GM21447 (cell line): ENCODE measurements at regions not wholly inside any gene's neighbourhood (a gene's known extent, or its start where the extent isn't known, plus 50 kb on each side); places are given as distances from the start of the nearest gene placed in this dataset.
"Not testable (repeated sequence)": the region's sequence is repeated elsewhere in the genome, so short reads cannot be mapped to it uniquely, and the experiment has no call there.

Experiments used
- ATAC-seq: cut with Tn5 transposase; IDR thresholded peaks from one replicate; pipeline ENCODE4 v1.9.1; 2021; ENCODE audit not compliant: unreplicated experiment

DNA sequence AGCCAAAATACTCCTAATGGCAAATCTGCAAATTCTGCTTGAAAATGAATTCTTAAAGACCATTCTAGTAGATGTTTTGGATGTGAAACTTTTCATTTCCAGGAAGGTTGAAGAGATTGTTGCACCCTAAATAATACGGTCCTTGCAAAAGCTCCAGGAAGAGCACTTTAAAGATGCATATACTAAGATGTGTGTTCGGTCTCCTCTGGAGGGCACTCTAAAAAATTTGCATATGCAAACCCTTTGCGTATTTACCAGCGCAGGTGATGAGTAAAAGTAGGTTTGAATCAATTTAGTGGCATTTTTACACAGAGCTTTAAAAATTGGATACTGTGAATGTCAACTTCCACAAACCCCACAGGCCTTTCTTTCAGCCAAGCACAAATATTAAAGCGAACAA is 378.1 kb upstream of the SORCS1 start:
- no peak for ATAC-seq

GRCh38 chr10:107542016-107542415 is 377.5 kb upstream of the SORCS1 start:
- no peak for ATAC-seq

GRCh38 chr10:107540981-107541380 is 376.5 kb upstream of the SORCS1 start:
- no peak for ATAC-seq

DNA sequence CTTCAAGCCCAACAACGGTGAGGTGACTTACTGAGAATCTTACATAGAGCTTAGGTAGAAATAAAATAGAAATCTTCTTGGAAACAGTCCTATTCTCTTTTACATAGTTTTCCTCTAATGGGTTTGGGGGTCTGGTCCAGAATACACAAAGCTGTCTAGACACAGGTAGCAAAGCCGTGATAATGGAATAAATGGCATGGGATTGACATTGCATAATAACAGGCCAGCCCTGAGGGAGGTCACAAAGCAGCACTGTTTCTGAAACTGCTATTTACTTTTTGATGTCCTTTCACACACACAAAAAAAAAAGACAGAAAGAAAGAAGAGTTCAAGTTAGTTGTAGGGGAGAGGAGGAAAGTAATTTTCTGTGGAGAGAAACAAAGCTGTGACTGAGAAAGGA is 364.8 kb upstream of the SORCS1 start:
- ATAC-seq: no peak

- no peak for ATAC-seq
Measured at GRCh38 chr10:107520348-107520747, 355.8 kb upstream of the SORCS1 start.

DNA sequence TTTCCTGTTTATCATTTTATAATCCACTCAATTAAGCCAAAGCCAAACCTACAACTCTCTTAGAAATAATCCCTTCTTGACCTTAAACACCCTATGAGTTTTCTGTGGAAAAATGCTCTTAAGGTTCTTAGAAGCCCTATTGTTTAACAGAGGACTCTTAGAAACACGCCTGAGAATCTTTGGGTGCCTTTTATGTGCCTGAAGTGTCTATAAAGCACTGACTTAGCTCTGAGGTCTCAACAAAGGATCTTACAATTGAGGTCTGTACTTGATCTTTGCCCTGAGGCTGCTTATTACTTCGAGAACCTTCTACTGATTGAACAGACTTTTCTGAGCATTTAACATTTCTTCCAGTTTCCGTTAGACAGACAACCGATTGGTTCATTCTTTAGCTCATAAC is 353.3 kb upstream of the SORCS1 start:
- ATAC-seq: no peak

DNA sequence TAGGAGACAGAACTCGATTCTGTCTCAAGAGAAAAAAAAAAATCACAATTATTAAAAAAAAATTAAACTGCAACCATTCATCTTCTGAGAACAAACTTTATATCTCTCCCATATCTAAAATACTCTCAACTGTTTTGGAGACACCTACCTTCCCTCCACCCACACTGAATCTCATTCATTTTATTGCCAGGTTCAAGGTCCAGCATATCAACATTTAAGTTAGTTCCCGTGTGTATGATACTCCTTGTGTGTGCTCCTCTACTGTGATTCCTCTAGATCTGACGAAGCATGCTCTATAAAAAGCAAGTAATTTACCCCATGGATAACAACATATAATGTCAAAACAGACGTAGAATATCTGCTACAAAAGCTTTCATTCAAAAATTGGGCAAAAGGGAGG is 351.8 kb upstream of the SORCS1 start:
- no peak for ATAC-seq

GRCh38 chr10:107504011-107504410 is 339.5 kb upstream of the SORCS1 start:
- ATAC-seq: not testable (repeated sequence)

DNA sequence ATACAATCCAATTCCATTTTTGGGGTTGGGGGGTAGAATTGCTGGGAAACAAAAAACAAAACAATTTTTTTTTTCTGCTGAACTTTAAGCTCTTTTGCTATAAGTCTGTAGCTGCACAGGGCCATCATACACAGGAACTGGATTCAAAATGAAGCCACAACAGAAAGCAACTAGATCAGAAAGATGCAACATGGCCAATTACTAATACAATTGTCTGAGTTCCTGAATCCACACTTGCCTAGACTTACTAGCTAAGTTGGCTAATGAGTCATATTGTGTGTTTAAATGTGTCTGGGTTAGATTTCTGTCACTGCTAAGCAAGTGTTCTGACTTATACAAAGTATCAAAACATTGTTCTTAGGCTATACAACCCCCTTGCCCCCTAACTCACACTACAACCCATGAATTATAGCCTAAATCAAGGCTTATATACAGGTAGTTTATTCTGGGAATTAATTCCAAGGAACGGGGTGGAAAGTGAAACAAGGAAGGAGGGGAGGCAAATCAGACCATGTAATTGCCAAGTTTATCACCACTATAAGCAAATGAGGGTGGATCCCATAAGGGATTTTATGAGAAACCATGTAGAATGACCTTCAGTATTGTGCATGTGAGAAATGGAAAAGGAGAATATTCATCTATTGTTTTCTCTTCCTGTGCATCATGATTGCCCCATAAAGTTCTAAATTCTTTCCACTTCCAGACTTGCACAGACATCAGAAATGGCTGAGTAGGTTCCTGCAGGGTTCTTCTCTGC is 337.9 kb upstream of the SORCS1 start:
- no peak for ATAC-seq

GRCh38 chr10:107498983-107499382 is 334.5 kb upstream of the SORCS1 start:
- no peak for ATAC-seq

GRCh38 chr10:107497024-107497423 is 332.5 kb upstream of the SORCS1 start:
- ATAC-seq: no peak

DNA sequence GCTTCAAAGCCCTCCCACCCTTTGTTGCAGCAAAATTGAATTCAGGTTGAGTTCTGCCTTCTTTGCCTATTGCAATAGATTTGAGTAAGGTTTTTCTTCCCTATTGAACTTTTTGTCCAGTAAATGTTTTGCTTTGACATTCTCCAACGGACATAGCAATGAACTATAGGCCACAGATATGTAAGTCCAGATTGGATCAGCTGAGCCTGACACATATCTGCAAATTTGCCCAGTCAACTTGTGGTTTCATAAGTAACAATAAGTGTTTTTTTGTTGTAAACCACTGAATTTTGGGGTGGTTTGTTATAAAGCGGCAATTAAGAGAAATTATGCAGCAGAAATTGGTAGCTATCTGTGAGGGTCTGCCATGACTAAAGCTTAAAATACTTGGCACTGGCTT is 332.1 kb upstream of the SORCS1 start:
- no peak for ATAC-seq

GRCh38 chr10:107492389-107492788 is 327.9 kb upstream of the SORCS1 start:
- no peak for ATAC-seq

DNA sequence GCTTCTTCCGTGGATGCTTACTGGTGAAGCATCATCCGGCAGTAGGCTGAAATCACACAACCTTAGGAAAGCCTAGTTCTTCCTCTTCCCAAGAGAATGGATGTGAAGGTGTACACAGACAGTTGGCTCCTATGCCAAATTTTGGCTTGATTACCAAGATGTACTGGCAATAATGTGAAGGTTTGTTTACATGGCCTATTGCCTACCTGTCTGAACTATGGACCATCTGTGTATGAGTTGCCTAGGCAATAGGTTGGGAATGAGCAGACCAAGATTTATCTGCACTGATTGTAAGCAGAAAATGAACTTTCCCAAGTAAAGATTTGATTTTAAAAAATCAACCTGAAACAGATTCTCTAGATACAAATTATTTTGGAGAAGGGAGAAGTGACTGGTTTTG is 325.9 kb upstream of the SORCS1 start:
- no peak for ATAC-seq

- ATAC-seq: no peak
Measured at GRCh38 chr10:107487284-107487683, 322.8 kb upstream of the SORCS1 start.

GRCh38 chr10:107485019-107485418 is 320.5 kb upstream of the SORCS1 start:
- no peak for ATAC-seq

- ATAC-seq: no peak
Measured at GRCh38 chr10:107481881-107482280, 317.4 kb upstream of the SORCS1 start.

DNA sequence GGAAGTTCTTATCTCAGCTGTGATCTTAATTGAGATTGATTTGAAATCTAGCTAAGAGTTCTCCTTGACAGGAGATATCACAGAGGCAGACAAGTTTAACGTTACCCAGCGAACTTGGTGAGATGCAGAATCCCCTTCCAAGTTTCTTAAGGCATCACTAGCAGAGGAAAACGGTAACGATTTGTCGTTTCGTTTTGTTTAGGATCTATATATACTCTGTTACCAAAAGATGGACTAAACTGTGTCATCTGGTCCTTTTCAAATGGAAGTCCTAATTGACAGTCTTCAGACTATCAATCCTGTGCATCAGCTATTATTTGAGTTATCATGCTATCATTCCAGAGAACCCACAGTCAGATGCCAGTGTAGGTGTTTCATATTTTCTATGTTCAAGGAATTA is 316.7 kb upstream of the SORCS1 start:
- no peak for ATAC-seq

DNA sequence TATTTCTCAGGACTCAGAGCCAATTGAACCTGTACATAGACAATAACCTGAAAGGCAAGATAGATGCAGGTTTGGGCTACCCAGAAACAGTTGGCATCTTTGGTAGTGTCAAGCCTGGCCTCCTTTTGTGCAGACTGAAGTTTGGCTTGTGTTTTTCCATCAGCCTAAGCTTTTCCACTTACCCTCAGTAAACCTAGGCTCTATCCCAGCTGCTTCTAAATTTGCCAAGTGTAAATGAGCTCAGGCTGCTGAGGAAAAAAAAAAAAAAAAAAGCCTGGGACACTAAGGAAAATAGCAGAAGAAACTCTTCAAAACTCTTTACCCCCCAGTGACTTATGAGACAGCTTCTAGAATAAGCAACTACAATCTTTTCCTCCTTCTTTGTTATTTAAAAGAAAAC is 316.3 kb upstream of the SORCS1 start:
- no peak for ATAC-seq

DNA sequence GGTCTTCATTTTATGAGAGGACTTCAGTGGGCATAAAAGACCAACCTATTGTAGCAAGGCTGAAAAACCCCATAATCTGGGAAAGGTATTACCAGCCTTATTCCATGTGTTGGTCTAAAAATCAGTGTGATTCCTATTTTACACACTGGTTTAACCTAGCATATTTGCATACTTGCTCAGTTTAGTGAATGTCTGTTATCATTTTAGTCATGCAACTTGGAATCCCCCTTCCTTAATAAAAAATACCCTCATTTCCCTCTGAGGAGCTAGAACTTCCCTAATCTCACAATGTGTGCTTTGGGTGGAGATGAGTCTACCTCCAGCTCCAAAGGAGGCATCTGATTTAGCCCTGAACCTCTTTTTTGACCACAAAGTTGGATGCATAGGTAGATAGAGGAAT is 312.8 kb upstream of the SORCS1 start:
- ATAC-seq: no peak

DNA sequence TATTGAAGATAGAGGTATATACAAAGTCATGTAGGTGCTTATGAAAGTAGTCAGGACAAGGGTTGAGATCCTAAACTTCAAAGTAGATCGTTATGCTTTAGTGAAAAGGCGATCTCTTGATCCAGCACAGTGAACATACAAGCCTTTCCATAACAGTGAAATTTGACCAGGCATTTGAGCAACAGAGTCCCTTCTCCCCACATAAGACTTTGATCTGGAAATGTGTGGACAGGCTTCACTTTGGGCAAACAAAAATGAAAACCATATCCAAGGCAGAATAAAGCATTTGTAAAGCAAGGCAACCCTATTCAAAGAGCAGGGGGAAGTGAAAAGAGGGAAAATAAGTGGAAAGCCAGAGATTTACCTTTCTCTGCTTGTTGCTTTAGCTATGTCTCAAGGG is 311.9 kb upstream of the SORCS1 start:
- no peak for ATAC-seq

- no peak for ATAC-seq
Measured at GRCh38 chr10:107474650-107475049, 310.1 kb upstream of the SORCS1 start.

GRCh38 chr10:107473225-107473624 is 308.7 kb upstream of the SORCS1 start:
- ATAC-seq: no peak
